HCT116 (cell line): ENCODE measurements at regions not wholly inside any gene's neighbourhood (a gene's known extent, or its start where the extent isn't known, plus 50 kb on each side); places are given as distances from the start of the nearest gene placed in this dataset.

Experiments used
- ATAC-seq: fragments of 200-7000 bp; cut with Tn5 transposase; 2 replicates; pipeline ENCODE4 v1.9.1; 2020; ENCODE audit warnings: mild to moderate bottlenecking, moderate library complexity
- BruUV-seq: library from RNA; stranded (reverse); fragments of 400-500 nt; replicated peaks from 2 replicates; lab custom pipeline; 2021; lab: Mats Ljungman, UMichigan
- CTCF ChIA-PET: fragments of 300-600 bp; sonication (Branson Sonifier 250); formaldehyde crosslinking; loops from one replicate; lab custom pipeline; 2021; ENCODE audit warnings: antibody characterized with exemption; lab: Charles Lee
- POLR2A ChIA-PET: fragments of 300-600, 350-600 bp; sonication (Branson Sonifier 250); formaldehyde crosslinking; loops from one replicate; lab custom pipeline; 2021; ENCODE audit warnings: antibody characterized with exemption; lab: Charles Lee
- RAD21 ChIA-PET, 2 experiments: fragments of 300-600 bp; sonication (Branson Sonifier 250); formaldehyde crosslinking; loops; one replicate each; lab custom pipeline; 2023; ENCODE audit warnings: low total read pairs in 2 of 2; ENCODE audit not compliant: uncharacterized antibody in 2 of 2, unreplicated experiment in 2 of 2, low non-redundant PET in 1 of 2; lab: Charles Lee
- DNase-seq: peaks from one replicate; pipeline ENCODE4 v3.0.0-alpha.2; 2010; ENCODE audit warnings: low read depth, low spot score
- H2AFZ ChIP-seq: fragments of 200-600 bp; shearing (Covaris generic), sonication (generic); 2 replicates; pipeline ENCODE4 v1.6.1; 2017; ENCODE audit warnings: low read depth, mixed run types, mixed read lengths, antibody characterized with exemption, low read length; ENCODE audit not compliant: poor library complexity, severe bottlenecking
- H3K27ac ChIP-seq: 2 replicates; pipeline ENCODE4 v1.5.1; 2012; ENCODE audit warnings: low read depth, low read length
- H3K27me3 ChIP-seq: fragments of 200-600 bp; sonication (generic); 2 replicates; pipeline ENCODE4 v1.6.1; 2016; ENCODE audit warnings: mixed run types, low read length, mixed read lengths; ENCODE audit not compliant: insufficient read depth
- H3K36me3 ChIP-seq, 2 experiments: fragments of 200-500 bp in 1 of 2; fragments of 200-600 bp in 1 of 2; sonication (Bioruptor generic) in 1 of 2; sonication (generic) in 1 of 2; 2 replicates each; pipeline versions ENCODE4 v1.5.1 to v1.6.1; 2014 to 2016; ENCODE audit warnings: low read length in 2 of 2, inconsistent platforms in 1 of 2, mixed read lengths in 1 of 2, mixed run types in 1 of 2; ENCODE audit not compliant: insufficient read depth in 2 of 2, control insufficient read depth in 1 of 2
- H3K4me1 ChIP-seq, 2 experiments: fragments of 200-600 bp in 1 of 2; sonication (generic) in 1 of 2; 2 replicates each; pipeline versions ENCODE4 v1.5.1 to v1.6.1; 2012 to 2017; ENCODE audit warnings: low read length in 2 of 2, inconsistent platforms in 1 of 2, mild to moderate bottlenecking in 1 of 2, mixed read lengths in 1 of 2, mixed run types in 1 of 2, moderate library complexity in 1 of 2; ENCODE audit not compliant: insufficient read depth in 2 of 2, control insufficient read depth in 1 of 2
- H3K4me2 ChIP-seq: fragments of 200-600 bp; sonication (generic); 2 replicates; pipeline ENCODE4 v1.6.1; 2017; ENCODE audit warnings: mixed run types, low read length, mixed read lengths
- H3K4me3 ChIP-seq, 2 experiments: fragments of 200-600 bp in 1 of 2; sonication (generic) in 1 of 2; replicated peaks in 1 of 2; 2 replicates each; pipeline ENCODE4 v1.5.1; 2011 to 2016; ENCODE audit warnings: low read length in 2 of 2, control low read depth in 1 of 2, low read depth in 1 of 2, mild to moderate bottlenecking in 1 of 2, mixed read lengths in 1 of 2, mixed run types in 1 of 2
- H3K79me2 ChIP-seq: fragments of 200-600 bp; sonication (generic); 2 replicates; pipeline ENCODE4 v1.6.1; 2017; ENCODE audit warnings: mild to moderate bottlenecking, mixed run types, low read length, moderate library complexity, mixed read lengths; ENCODE audit not compliant: insufficient read depth
- H3K9ac ChIP-seq: fragments of 200-600 bp; sonication (generic); 2 replicates; pipeline ENCODE4 v1.6.1; 2016; ENCODE audit warnings: low read length, mixed read lengths
- H3K9me2 ChIP-seq: fragments of 200-600 bp; sonication (generic), shearing (Covaris generic); 2 replicates; pipeline ENCODE4 v1.6.1; 2017; ENCODE audit warnings: mixed run types, mild to moderate bottlenecking, moderate library complexity; ENCODE audit not compliant: insufficient read depth
- H3K9me3 ChIP-seq, 2 experiments: fragments of 200-500 bp in 1 of 2; fragments of 200-600 bp in 1 of 2; sonication (Bioruptor generic) in 1 of 2; sonication (generic) in 1 of 2; 2 replicates each; pipeline ENCODE4 v1.6.1; 2014 to 2017; ENCODE audit warnings: low read length in 2 of 2, mixed read lengths in 2 of 2, inconsistent platforms in 1 of 2, low read depth in 1 of 2, mild to moderate bottlenecking in 1 of 2, mixed run types in 1 of 2, moderate library complexity in 1 of 2; ENCODE audit not compliant: control insufficient read depth in 1 of 2, insufficient read depth in 1 of 2
- H4K20me1 ChIP-seq: fragments of 200-600 bp; sonication (generic), shearing (Covaris generic); 2 replicates; pipeline ENCODE4 v1.6.1; 2017; ENCODE audit warnings: mixed run types, mild to moderate bottlenecking, moderate library complexity; ENCODE audit not compliant: insufficient read depth
- JUND ChIP-seq: IDR thresholded peaks from 2 replicates; pipeline ENCODE4 v1.6.1; 2012
- POLR2A ChIP-seq: IDR thresholded peaks from 2 replicates; pipeline ENCODE4 v1.7.0; 2011; ENCODE audit warnings: borderline replicate concordance; ENCODE audit not compliant: insufficient read depth, insufficient read length; ENCODE audit errors: extremely low read depth
- POLR2AphosphoS5 ChIP-seq: IDR thresholded peaks from 2 replicates; pipeline ENCODE4 v1.6.1; 2011; ENCODE audit warnings: mild to moderate bottlenecking, low read depth, low read length, moderate library complexity
- RAD21 ChIP-seq: IDR thresholded peaks from 2 replicates; pipeline ENCODE4 v1.6.1; 2012; ENCODE audit warnings: low read depth, mild to moderate bottlenecking
- SP1 ChIP-seq: IDR thresholded peaks from 2 replicates; pipeline ENCODE4 v1.6.1; 2012; ENCODE audit warnings: low read depth
- TCF7L2 ChIP-seq: IDR thresholded peaks from 2 replicates; pipeline ENCODE4 v1.7.0; 2011; ENCODE audit warnings: borderline replicate concordance, inconsistent platforms; ENCODE audit not compliant: insufficient read depth, insufficient read length; ENCODE audit errors: extremely low read depth
- ZFX ChIP-seq: fragments of 450-650 bp; IDR thresholded peaks from 2 replicates; pipeline ENCODE4 v1.6.1; 2017
- ZNF274 ChIP-seq: fragments of 200-500 bp; sonication (Bioruptor generic); IDR thresholded peaks from 2 replicates; pipeline ENCODE4 v1.6.1; 2014; ENCODE audit warnings: mild to moderate bottlenecking, low read depth, low read length, inconsistent platforms
- intact Hi-C: fragments of 100-400 bp; cut with micrococcal nuclease; formaldehyde crosslinking; loops from 2 replicates; pipeline ENCODE4 v1.10.0; 2022
- TF ChIP-seq, protein P1 (sequence below): IDR thresholded peaks from 2 replicates; pipeline ENCODE4 v1.6.1; 2012; ENCODE audit warnings: low read depth
- TF ChIP-seq, protein P2 (sequence below): IDR thresholded peaks from 2 replicates; pipeline ENCODE4 v1.6.1; 2012
- TF ChIP-seq, protein P3 (sequence below), 3 experiments: fragments of 200-600 bp in 1 of 3; sonication (generic) in 1 of 3; IDR thresholded peaks in 2 of 3; conservative IDR thresholded peaks in 1 of 3; 2 replicates each; pipeline ENCODE4 v1.5.1; 2012 to 2017; ENCODE audit warnings: low read depth in 2 of 3, low read length in 2 of 3, antibody characterized with exemption in 1 of 3, borderline replicate concordance in 1 of 3, control low read depth in 1 of 3, mild to moderate bottlenecking in 1 of 3, mixed read lengths in 1 of 3, mixed run types in 1 of 3, moderate library complexity in 1 of 3; ENCODE audit not compliant: insufficient read depth in 1 of 3
- TF ChIP-seq, protein P4 (sequence below): IDR thresholded peaks from 2 replicates; pipeline ENCODE4 v1.6.1; 2011; ENCODE audit warnings: mild to moderate bottlenecking, low read length, moderate library complexity; ENCODE audit not compliant: insufficient replicate concordance; ENCODE audit errors: extremely low read depth
- TF ChIP-seq, protein P5 (sequence below): IDR thresholded peaks from 2 replicates; pipeline ENCODE4 v1.6.1; 2012

DNA sequence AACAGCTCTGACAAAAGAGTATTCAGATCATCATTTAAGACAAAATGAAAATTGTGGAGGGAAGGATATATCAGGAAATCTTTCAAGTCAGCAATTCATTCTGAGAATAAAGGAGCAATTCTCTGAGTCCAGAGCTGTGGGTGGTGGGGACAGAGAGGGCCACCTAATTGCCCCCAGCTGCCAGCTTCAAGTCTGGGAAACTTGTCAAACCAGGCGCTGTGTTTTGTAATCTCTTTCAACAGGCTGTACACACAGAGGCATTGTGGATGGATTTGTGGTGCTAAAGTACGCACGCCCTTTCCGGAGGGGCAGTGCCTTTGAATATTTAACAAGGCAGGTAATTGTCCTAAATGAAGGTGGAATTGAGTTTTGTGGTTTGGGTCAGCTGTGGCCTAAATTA lies 591.1 kb upstream of the BOD1L1 start (continued):
- TF ChIP-seq, protein P1, sequence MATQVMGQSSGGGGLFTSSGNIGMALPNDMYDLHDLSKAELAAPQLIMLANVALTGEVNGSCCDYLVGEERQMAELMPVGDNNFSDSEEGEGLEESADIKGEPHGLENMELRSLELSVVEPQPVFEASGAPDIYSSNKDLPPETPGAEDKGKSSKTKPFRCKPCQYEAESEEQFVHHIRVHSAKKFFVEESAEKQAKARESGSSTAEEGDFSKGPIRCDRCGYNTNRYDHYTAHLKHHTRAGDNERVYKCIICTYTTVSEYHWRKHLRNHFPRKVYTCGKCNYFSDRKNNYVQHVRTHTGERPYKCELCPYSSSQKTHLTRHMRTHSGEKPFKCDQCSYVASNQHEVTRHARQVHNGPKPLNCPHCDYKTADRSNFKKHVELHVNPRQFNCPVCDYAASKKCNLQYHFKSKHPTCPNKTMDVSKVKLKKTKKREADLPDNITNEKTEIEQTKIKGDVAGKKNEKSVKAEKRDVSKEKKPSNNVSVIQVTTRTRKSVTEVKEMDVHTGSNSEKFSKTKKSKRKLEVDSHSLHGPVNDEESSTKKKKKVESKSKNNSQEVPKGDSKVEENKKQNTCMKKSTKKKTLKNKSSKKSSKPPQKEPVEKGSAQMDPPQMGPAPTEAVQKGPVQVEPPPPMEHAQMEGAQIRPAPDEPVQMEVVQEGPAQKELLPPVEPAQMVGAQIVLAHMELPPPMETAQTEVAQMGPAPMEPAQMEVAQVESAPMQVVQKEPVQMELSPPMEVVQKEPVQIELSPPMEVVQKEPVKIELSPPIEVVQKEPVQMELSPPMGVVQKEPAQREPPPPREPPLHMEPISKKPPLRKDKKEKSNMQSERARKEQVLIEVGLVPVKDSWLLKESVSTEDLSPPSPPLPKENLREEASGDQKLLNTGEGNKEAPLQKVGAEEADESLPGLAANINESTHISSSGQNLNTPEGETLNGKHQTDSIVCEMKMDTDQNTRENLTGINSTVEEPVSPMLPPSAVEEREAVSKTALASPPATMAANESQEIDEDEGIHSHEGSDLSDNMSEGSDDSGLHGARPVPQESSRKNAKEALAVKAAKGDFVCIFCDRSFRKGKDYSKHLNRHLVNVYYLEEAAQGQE = no peak
- no peak for TF ChIP-seq POLR2AphosphoS5

DNA sequence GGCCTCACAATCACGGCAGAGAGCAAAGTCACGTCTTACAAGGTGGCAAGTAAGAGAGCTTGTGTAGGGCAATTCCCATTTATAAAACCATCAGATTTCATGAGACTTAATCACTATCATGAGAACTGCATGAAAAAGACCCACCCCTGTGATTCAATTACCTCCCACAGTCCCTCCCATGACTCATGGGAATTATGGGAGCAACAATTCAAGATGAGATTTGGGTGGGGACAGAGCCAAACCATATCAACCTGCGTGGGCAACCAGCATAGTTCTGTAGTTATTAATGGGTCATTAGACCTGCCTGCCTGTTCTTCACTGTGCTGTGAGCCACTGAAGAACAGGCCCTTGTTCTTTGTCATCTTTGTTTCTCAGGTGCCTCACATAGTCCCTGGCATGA lies 593.7 kb upstream of the BOD1L1 start:
- Histone ChIP-seq H3K9me3 (peaks cover 0 to 5% of the 10 kb centered on the region in 2 experiments; a peak in 2 of 4 replicates), H3K4me2 (no peak overlapping the region), H3K79me2 (no peaks in the 10 kb centered on the region), H3K4me1 (no peaks in the 10 kb centered on the region), H2AFZ (no peak overlapping the region), H3K9me2 (no peaks in the 10 kb centered on the region), H3K27ac (no peak overlapping the region), H3K4me3 (no peak overlapping the region), H3K36me3 (no peaks in the 10 kb centered on the region), H3K27me3 (no peaks in the 10 kb centered on the region), H4K20me1 (no peaks in the 10 kb centered on the region), H3K9ac (no peak overlapping the region)
- DNase-seq = no peak
- intact Hi-C loops = no loop called here
- ChIA-PET POLR2A (no interaction called here), CTCF (no interaction called here), RAD21 (no interaction called here)
- no peak for ATAC-seq
- BruUV-seq = no TSS peak
- TF ChIP-seq ZFX (no peak), ZNF274 (no peak), SP1 (no peak), POLR2A (no peak), RAD21 (no peak), JUND (no peak), TCF7L2 (no peak)
- TF ChIP-seq, protein P1 = no peak
- TF ChIP-seq, protein P2, sequence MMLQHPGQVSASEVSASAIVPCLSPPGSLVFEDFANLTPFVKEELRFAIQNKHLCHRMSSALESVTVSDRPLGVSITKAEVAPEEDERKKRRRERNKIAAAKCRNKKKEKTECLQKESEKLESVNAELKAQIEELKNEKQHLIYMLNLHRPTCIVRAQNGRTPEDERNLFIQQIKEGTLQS = no peak
- TF ChIP-seq, protein P3, sequence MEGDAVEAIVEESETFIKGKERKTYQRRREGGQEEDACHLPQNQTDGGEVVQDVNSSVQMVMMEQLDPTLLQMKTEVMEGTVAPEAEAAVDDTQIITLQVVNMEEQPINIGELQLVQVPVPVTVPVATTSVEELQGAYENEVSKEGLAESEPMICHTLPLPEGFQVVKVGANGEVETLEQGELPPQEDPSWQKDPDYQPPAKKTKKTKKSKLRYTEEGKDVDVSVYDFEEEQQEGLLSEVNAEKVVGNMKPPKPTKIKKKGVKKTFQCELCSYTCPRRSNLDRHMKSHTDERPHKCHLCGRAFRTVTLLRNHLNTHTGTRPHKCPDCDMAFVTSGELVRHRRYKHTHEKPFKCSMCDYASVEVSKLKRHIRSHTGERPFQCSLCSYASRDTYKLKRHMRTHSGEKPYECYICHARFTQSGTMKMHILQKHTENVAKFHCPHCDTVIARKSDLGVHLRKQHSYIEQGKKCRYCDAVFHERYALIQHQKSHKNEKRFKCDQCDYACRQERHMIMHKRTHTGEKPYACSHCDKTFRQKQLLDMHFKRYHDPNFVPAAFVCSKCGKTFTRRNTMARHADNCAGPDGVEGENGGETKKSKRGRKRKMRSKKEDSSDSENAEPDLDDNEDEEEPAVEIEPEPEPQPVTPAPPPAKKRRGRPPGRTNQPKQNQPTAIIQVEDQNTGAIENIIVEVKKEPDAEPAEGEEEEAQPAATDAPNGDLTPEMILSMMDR (IDR thresholded peaks at IDR 0.05 in 2 of 3, conservative IDR thresholded peaks at IDR 0.05 in 1 of 3; ENCODE audit: borderline replicate concordance in 1 of 3, insufficient read depth in 1 of 3, low read depth in 2 of 3, low read length in 2 of 3) = no peak
- TF ChIP-seq, protein P4, sequence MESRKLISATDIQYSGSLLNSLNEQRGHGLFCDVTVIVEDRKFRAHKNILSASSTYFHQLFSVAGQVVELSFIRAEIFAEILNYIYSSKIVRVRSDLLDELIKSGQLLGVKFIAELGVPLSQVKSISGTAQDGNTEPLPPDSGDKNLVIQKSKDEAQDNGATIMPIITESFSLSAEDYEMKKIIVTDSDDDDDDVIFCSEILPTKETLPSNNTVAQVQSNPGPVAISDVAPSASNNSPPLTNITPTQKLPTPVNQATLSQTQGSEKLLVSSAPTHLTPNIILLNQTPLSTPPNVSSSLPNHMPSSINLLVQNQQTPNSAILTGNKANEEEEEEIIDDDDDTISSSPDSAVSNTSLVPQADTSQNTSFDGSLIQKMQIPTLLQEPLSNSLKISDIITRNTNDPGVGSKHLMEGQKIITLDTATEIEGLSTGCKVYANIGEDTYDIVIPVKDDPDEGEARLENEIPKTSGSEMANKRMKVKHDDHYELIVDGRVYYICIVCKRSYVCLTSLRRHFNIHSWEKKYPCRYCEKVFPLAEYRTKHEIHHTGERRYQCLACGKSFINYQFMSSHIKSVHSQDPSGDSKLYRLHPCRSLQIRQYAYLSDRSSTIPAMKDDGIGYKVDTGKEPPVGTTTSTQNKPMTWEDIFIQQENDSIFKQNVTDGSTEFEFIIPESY = no peak
- TF ChIP-seq, protein P5, sequence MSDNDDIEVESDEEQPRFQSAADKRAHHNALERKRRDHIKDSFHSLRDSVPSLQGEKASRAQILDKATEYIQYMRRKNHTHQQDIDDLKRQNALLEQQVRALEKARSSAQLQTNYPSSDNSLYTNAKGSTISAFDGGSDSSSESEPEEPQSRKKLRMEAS = no peak
